ENCODE measurements at regions not wholly inside any gene's neighbourhood (a gene's known extent, or its start where the extent isn't known, plus 50 kb on each side); places are given as distances from the start of the nearest gene placed in this dataset.
A peak's percentile ranks its signal among the peaks of the same experiment; 100 is the strongest.
"Not testable (repeated sequence)": the region's sequence is repeated elsewhere in the genome, so short reads cannot be mapped to it uniquely, and the experiment has no call there.

- Mint-ChIP-seq H3K27ac (peak overlapping the region in 1 of 6 donors; percentile 36), H3K9me3 (peaks cover 19 to 42% (median 34%) of the 10 kb centered on the region in 6 donors)
Observed at GRCh38 chr2:105989803-105990202, 204.3 kb downstream of the UXS1 start.

GRCh38 chr2:105989070-105989469, 205.0 kb downstream of the UXS1 start:
- H3K9me3 Mint-ChIP-seq, result peaks cover 14 to 35% (median 27%) of the 10 kb centered on the region in 6 donors
- H3K4me1 Mint-ChIP-seq, result peaks cover 12 to 13% of the 10 kb centered on the region in 2 donors
- no peak for DNase-seq
- peaks cover 1 to 5% (median 2%) of the 10 kb centered on the region in 3 donors for H3K27me3 Mint-ChIP-seq (ENCODE audit: low read depth in 3 of 3)
- H3K4me3 Mint-ChIP-seq, result no peak overlapping the region
- H3K27ac Mint-ChIP-seq, result no peak overlapping the region
- peaks cover 0 to 15% (median 10%) of the 10 kb centered on the region in 3 donors for H3K36me3 Mint-ChIP-seq

More at GRCh38 chr2:105989803-105990202, 204.3 kb downstream of the UXS1 start:
- H3K4me3 Mint-ChIP-seq; DNase-seq; H3K27me3 Mint-ChIP-seq (ENCODE audit: low read depth in 3 of 3): not testable (repeated sequence)
- Mint-ChIP-seq H3K4me1 (peaks cover 12 to 13% of the 10 kb centered on the region in 2 donors), H3K36me3 (peaks cover 0 to 19% (median 13%) of the 10 kb centered on the region in 3 donors)

GRCh38 chr2:105977807-105978206, 216.3 kb downstream of the UXS1 start:
- H3K9me3 Mint-ChIP-seq, result peaks cover 0 to 5% (median 0%) of the 10 kb centered on the region in 6 donors
- H3K27me3 Mint-ChIP-seq (ENCODE audit: low read depth in 3 of 3), result peaks cover 2 to 3% (median 2%) of the 10 kb centered on the region in 3 donors
- no peaks in the 10 kb centered on the region for H3K4me1 Mint-ChIP-seq
- H3K27ac Mint-ChIP-seq, result no peak overlapping the region
- no peak overlapping the region for H3K4me3 Mint-ChIP-seq
- no peak for DNase-seq
- H3K36me3 Mint-ChIP-seq, result no peaks in the 10 kb centered on the region

- no peak overlapping the region for H3K4me3 Mint-ChIP-seq
- no peaks in the 10 kb centered on the region for H3K4me1 Mint-ChIP-seq
- peaks cover 2 to 3% (median 2%) of the 10 kb centered on the region in 3 donors for H3K27me3 Mint-ChIP-seq (ENCODE audit: low read depth in 3 of 3)
- no peak for DNase-seq
- H3K36me3 Mint-ChIP-seq, result no peaks in the 10 kb centered on the region
- H3K9me3 Mint-ChIP-seq, result peaks cover 0 to 5% (median 0%) of the 10 kb centered on the region in 6 donors
- no peak overlapping the region for H3K27ac Mint-ChIP-seq
Observed at GRCh38 chr2:105977212-105977611, 216.9 kb downstream of the UXS1 start.

- Mint-ChIP-seq H3K4me1 (no peaks in the 10 kb centered on the region), H3K27ac (no peak overlapping the region), H3K9me3 (peaks cover 0 to 3% (median 0%) of the 10 kb centered on the region in 6 donors), H3K27me3 (ENCODE audit: low read depth in 3 of 3) (peaks cover 0 to 5% (median 2%) of the 10 kb centered on the region in 3 donors), H3K36me3 (no peaks in the 10 kb centered on the region), H3K4me3 (no peak overlapping the region)
- no peak for DNase-seq
Observed at GRCh38 chr2:105974812-105975211, 219.3 kb downstream of the UXS1 start.

- H3K36me3 Mint-ChIP-seq, result no peaks in the 10 kb centered on the region
- H3K27ac Mint-ChIP-seq, result no peak overlapping the region
- peaks cover 0 to 5% (median 4%) of the 10 kb centered on the region in 3 donors for H3K27me3 Mint-ChIP-seq (ENCODE audit: low read depth in 3 of 3)
- DNase-seq, result no peak
- H3K4me3 Mint-ChIP-seq, result no peak overlapping the region
- no peaks in the 10 kb centered on the region for H3K9me3 Mint-ChIP-seq
- H3K4me1 Mint-ChIP-seq, result no peaks in the 10 kb centered on the region
Observed at GRCh38 chr2:105972927-105973326, 221.2 kb downstream of the UXS1 start.

GRCh38 chr2:105972246-105972645, 221.9 kb downstream of the UXS1 start:
- Mint-ChIP-seq H3K27me3 (ENCODE audit: low read depth in 3 of 3) (peaks cover 0 to 5% (median 2%) of the 10 kb centered on the region in 3 donors), H3K27ac (no peak overlapping the region), H3K9me3 (no peaks in the 10 kb centered on the region), H3K36me3 (no peaks in the 10 kb centered on the region), H3K4me1 (no peaks in the 10 kb centered on the region), H3K4me3 (no peak overlapping the region)
- no peak for DNase-seq

- DNase-seq, result no peak
- H3K36me3 Mint-ChIP-seq, result no peaks in the 10 kb centered on the region
- no peaks in the 10 kb centered on the region for H3K9me3 Mint-ChIP-seq
- peaks cover 0 to 4% (median 2%) of the 10 kb centered on the region in 3 donors for H3K27me3 Mint-ChIP-seq (ENCODE audit: low read depth in 3 of 3)
- no peaks in the 10 kb centered on the region for H3K4me1 Mint-ChIP-seq
- H3K4me3 Mint-ChIP-seq, result no peak overlapping the region
- no peak overlapping the region for H3K27ac Mint-ChIP-seq
Observed at GRCh38 chr2:105969552-105969951, 224.5 kb downstream of the UXS1 start.

- no peak overlapping the region for H3K4me3 Mint-ChIP-seq
- H3K9me3 Mint-ChIP-seq, result no peaks in the 10 kb centered on the region
- H3K4me1 Mint-ChIP-seq, result no peaks in the 10 kb centered on the region
- DNase-seq, result no peak
- no peaks in the 10 kb centered on the region for H3K36me3 Mint-ChIP-seq
- peaks cover 0 to 2% (median 2%) of the 10 kb centered on the region in 3 donors for H3K27me3 Mint-ChIP-seq (ENCODE audit: low read depth in 3 of 3)
- H3K27ac Mint-ChIP-seq, result no peak overlapping the region
Observed at GRCh38 chr2:105962221-105962620, 217.5 kb downstream of the NCK2 start.

- no peak for DNase-seq
- Mint-ChIP-seq H3K36me3 (no peaks in the 10 kb centered on the region), H3K4me3 (no peak overlapping the region), H3K27ac (no peak overlapping the region), H3K27me3 (ENCODE audit: low read depth in 3 of 3) (peaks cover 0 to 2% (median 2%) of the 10 kb centered on the region in 3 donors), H3K4me1 (no peaks in the 10 kb centered on the region), H3K9me3 (no peaks in the 10 kb centered on the region)
Observed at GRCh38 chr2:105961599-105962146, 217.0 kb downstream of the NCK2 start.

GRCh38 chr2:105959357-105959756, 214.6 kb downstream of the NCK2 start:
- no peaks in the 10 kb centered on the region for H3K36me3 Mint-ChIP-seq
- no peak overlapping the region for H3K4me3 Mint-ChIP-seq
- DNase-seq, result no peak
- no peak overlapping the region for H3K27ac Mint-ChIP-seq
- H3K9me3 Mint-ChIP-seq, result no peaks in the 10 kb centered on the region
- peaks cover 2 to 4% (median 2%) of the 10 kb centered on the region in 3 donors for H3K27me3 Mint-ChIP-seq (ENCODE audit: low read depth in 3 of 3)
- H3K4me1 Mint-ChIP-seq, result no peaks in the 10 kb centered on the region

GRCh38 chr2:105954891-105955290, 210.2 kb downstream of the NCK2 start:
- no peaks in the 10 kb centered on the region for H3K36me3 Mint-ChIP-seq
- peaks cover 3 to 4% (median 4%) of the 10 kb centered on the region in 3 donors for H3K27me3 Mint-ChIP-seq (ENCODE audit: low read depth in 3 of 3)
- no peaks in the 10 kb centered on the region for H3K9me3 Mint-ChIP-seq
- no peak for DNase-seq
- no peak overlapping the region for H3K27ac Mint-ChIP-seq
- no peak overlapping the region for H3K4me3 Mint-ChIP-seq
- peaks cover 12 to 17% of the 10 kb centered on the region in 2 donors for H3K4me1 Mint-ChIP-seq

- no peak for DNase-seq
- Mint-ChIP-seq H3K4me3 (no peak overlapping the region), H3K27ac (no peak overlapping the region)
Observed at GRCh38 chr2:105953942-105954341, 209.2 kb downstream of the NCK2 start.

GRCh38 chr2:105952131-105952530, 207.4 kb downstream of the NCK2 start:
- Mint-ChIP-seq H3K27me3 (ENCODE audit: low read depth in 3 of 3) (peaks cover 1 to 4% (median 3%) of the 10 kb centered on the region in 3 donors), H3K4me3 (no peak overlapping the region), H3K9me3 (no peaks in the 10 kb centered on the region), H3K36me3 (no peaks in the 10 kb centered on the region), H3K27ac (no peak overlapping the region), H3K4me1 (peaks cover 12 to 17% of the 10 kb centered on the region in 2 donors)
- DNase-seq, result no peak

More at GRCh38 chr2:105953942-105954341, 209.2 kb downstream of the NCK2 start:
- Mint-ChIP-seq H3K9me3 (no peaks in the 10 kb centered on the region), H3K4me1 (peaks cover 12 to 17% of the 10 kb centered on the region in 2 donors), H3K27me3 (ENCODE audit: low read depth in 3 of 3) (peaks cover 1 to 4% (median 3%) of the 10 kb centered on the region in 3 donors), H3K36me3 (no peaks in the 10 kb centered on the region)

GRCh38 chr2:105951384-105951694, 206.6 kb downstream of the NCK2 start:
- Mint-ChIP-seq H3K27ac (no peak overlapping the region), H3K4me3 (no peak overlapping the region), H3K4me1 (peaks cover 12 to 17% of the 10 kb centered on the region in 2 donors), H3K9me3 (no peaks in the 10 kb centered on the region), H3K27me3 (ENCODE audit: low read depth in 3 of 3) (peaks cover 1 to 4% (median 3%) of the 10 kb centered on the region in 3 donors), H3K36me3 (no peaks in the 10 kb centered on the region)
- no peak for DNase-seq
